NOMO-1 treated with dmso at 0.1 percent for 144 hours (cell line): ENCODE measurements at regions not wholly inside any gene's neighbourhood (a gene's known extent, or its start where the extent isn't known, plus 50 kb on each side); places are given as distances from the start of the nearest gene placed in this dataset.

ENCODE experiments used
- DNase-seq: peaks from one replicate; lab custom pipeline; 2025; ENCODE audit not compliant: unreplicated experiment; lab: John Stamatoyannopoulos, UW

GRCh38 chr18:10207682-10208345 is 246.6 kb upstream of the APCDD1 start:
- DNase-seq: no peak

- no peak for DNase-seq
Measured at GRCh38 chr18:10209302-10209701, 245.1 kb upstream of the APCDD1 start.

- no peak for DNase-seq
Measured at GRCh38 chr18:10210057-10210633, 244.3 kb upstream of the APCDD1 start.

GRCh38 chr18:10213526-10213925 is 240.9 kb upstream of the APCDD1 start:
- DNase-seq: peak; percentile 90

GRCh38 chr18:10215446-10215845 is 239.0 kb upstream of the APCDD1 start:
- no peak for DNase-seq

- no peak for DNase-seq
Measured at GRCh38 chr18:10216791-10217190, 237.6 kb upstream of the APCDD1 start.

- DNase-seq: no peak
Measured at GRCh38 chr18:10217211-10217610, 237.2 kb upstream of the APCDD1 start.

- DNase-seq: no peak
Measured at GRCh38 chr18:10225300-10225699, 229.1 kb upstream of the APCDD1 start.

- DNase-seq: no peak
Measured at GRCh38 chr18:10226971-10227370, 227.5 kb upstream of the APCDD1 start.

- no peak for DNase-seq
Measured at GRCh38 chr18:10228326-10228725, 226.1 kb upstream of the APCDD1 start.

- no peak for DNase-seq
Measured at GRCh38 chr18:10229458-10229857, 225.0 kb upstream of the APCDD1 start.

- DNase-seq: no peak
Measured at GRCh38 chr18:10230072-10230471, 224.4 kb upstream of the APCDD1 start.

- DNase-seq: no peak
Measured at GRCh38 chr18:10231220-10231619, 223.2 kb upstream of the APCDD1 start.

GRCh38 chr18:10232062-10232461 is 222.4 kb upstream of the APCDD1 start:
- DNase-seq: no peak

- DNase-seq: no peak
Measured at GRCh38 chr18:10233082-10233875, 221.2 kb upstream of the APCDD1 start.

- DNase-seq: no peak
Measured at GRCh38 chr18:10234281-10234680, 220.2 kb upstream of the APCDD1 start.

GRCh38 chr18:10234912-10235660 is 219.3 kb upstream of the APCDD1 start:
- no peak for DNase-seq

- no peak for DNase-seq
Measured at GRCh38 chr18:10235661-10235952, 218.8 kb upstream of the APCDD1 start.

- no peak for DNase-seq
Measured at GRCh38 chr18:10239103-10239502, 215.3 kb upstream of the APCDD1 start.

GRCh38 chr18:10239991-10240634 is 214.3 kb upstream of the APCDD1 start:
- DNase-seq: no peak

GRCh38 chr18:10240973-10241372 is 213.5 kb upstream of the APCDD1 start:
- no peak for DNase-seq
